BJ (cell line): ENCODE measurements at regions not wholly inside any gene's neighbourhood (a gene's known extent, or its start where the extent isn't known, plus 50 kb on each side); places are given as distances from the start of the nearest gene placed in this dataset.

Experiments
- CTCF ChIA-PET: fragments of 350-600 bp; formaldehyde crosslinking; extraction: SDS; loops from one replicate; lab custom pipeline; 2021; ENCODE audit warnings: antibody characterized with exemption, inconsistent platforms; lab: Yijun Ruan, JAX
- POLR2A ChIA-PET: fragments of 300-600 bp; sonication (Branson Sonifier 250); formaldehyde crosslinking; extraction: SDS; loops from one replicate; lab custom pipeline; 2021; ENCODE audit warnings: antibody characterized with exemption; lab: Charles Lee
- DNase-seq: peaks from one replicate; pipeline ENCODE4 v3.0.0-alpha.2; 2011; ENCODE audit warnings: low read depth
- H3K27me3 ChIP-seq: 2 replicates; pipeline ENCODE4 v1.6.0; 2011; ENCODE audit warnings: low read length; ENCODE audit not compliant: control insufficient read depth, insufficient read depth
- H3K36me3 ChIP-seq: 2 replicates; pipeline ENCODE4 v1.5.1; 2011; ENCODE audit warnings: low read length; ENCODE audit not compliant: control insufficient read depth, insufficient read depth
- H3K4me3 ChIP-seq: 2 replicates; pipeline ENCODE4 v1.5.1; 2011; ENCODE audit warnings: low read depth, mild to moderate bottlenecking, control low read depth, low read length
- TF ChIP-seq, protein P1 (sequence below): IDR thresholded peaks from 2 replicates; pipeline ENCODE4 v1.5.1; 2011; ENCODE audit warnings: low read depth, mild to moderate bottlenecking, control low read depth, inconsistent platforms, low read length, moderate library complexity; ENCODE audit not compliant: insufficient read depth

GRCh38 chr2:226660526-226660925 is 139.1 kb downstream of the IRS1 start:
- POLR2A ChIA-PET = no interaction called here
- CTCF ChIA-PET = interaction anchor here (1.2 kb wide), 1 partner anchor 142 kb away, joined by 4 read pairs; no protein-coding TSS in a partner anchor
- peak; percentile 59 for DNase-seq
- TF ChIP-seq, protein P1, sequence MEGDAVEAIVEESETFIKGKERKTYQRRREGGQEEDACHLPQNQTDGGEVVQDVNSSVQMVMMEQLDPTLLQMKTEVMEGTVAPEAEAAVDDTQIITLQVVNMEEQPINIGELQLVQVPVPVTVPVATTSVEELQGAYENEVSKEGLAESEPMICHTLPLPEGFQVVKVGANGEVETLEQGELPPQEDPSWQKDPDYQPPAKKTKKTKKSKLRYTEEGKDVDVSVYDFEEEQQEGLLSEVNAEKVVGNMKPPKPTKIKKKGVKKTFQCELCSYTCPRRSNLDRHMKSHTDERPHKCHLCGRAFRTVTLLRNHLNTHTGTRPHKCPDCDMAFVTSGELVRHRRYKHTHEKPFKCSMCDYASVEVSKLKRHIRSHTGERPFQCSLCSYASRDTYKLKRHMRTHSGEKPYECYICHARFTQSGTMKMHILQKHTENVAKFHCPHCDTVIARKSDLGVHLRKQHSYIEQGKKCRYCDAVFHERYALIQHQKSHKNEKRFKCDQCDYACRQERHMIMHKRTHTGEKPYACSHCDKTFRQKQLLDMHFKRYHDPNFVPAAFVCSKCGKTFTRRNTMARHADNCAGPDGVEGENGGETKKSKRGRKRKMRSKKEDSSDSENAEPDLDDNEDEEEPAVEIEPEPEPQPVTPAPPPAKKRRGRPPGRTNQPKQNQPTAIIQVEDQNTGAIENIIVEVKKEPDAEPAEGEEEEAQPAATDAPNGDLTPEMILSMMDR = no peak
- H3K4me3 ChIP-seq = no peak overlapping the region
- no peaks in the 10 kb centered on the region for H3K27me3 ChIP-seq
- no peaks in the 10 kb centered on the region for H3K36me3 ChIP-seq

GRCh38 chr2:226660124-226660523 is 139.5 kb downstream of the IRS1 start:
- Histone ChIP-seq H3K36me3 (no peaks in the 10 kb centered on the region), H3K4me3 (no peak overlapping the region), H3K27me3 (no peaks in the 10 kb centered on the region)
- no peak for DNase-seq
- TF ChIP-seq, protein P1 = no peak
- CTCF ChIA-PET = no interaction called here
- POLR2A ChIA-PET = no interaction called here

DNA sequence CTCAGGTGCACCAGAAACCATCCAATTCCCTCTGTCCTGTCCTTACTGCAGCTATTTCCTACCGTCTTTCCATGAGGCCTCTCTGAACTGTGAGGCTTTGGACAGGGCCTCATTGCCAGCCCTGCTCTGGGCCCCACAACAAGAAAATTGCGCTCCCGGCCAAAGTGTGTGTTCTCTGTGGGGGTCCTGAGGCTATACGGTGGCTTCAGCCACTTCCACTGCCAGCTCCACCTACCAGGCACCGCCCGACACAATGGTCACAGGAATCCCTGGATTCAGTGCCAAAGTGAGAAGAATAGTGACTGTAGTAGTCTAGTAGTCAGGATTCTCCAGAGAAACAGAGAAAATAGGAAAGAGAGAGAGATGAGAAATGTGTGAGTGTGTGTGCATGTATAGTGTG is 140.2 kb downstream of the IRS1 start:
- Histone ChIP-seq H3K4me3 (no peak overlapping the region), H3K36me3 (no peaks in the 10 kb centered on the region), H3K27me3 (no peaks in the 10 kb centered on the region)
- DNase-seq = no peak
- CTCF ChIA-PET = no interaction called here
- POLR2A ChIA-PET = no interaction called here
- TF ChIP-seq, protein P1 = no peak

GRCh38 chr2:226658555-226658954 is 141.1 kb downstream of the IRS1 start:
- no peak for DNase-seq
- Histone ChIP-seq H3K36me3 (no peaks in the 10 kb centered on the region), H3K4me3 (no peak overlapping the region), H3K27me3 (no peaks in the 10 kb centered on the region)
- ChIA-PET CTCF (interaction anchor here (1.3 kb wide), 1 partner anchor 292 kb away, joined by 3 read pairs; no protein-coding TSS in a partner anchor), POLR2A (no interaction called here)
- TF ChIP-seq, protein P1 = no peak

- Histone ChIP-seq H3K4me3 (no peak overlapping the region), H3K27me3 (no peaks in the 10 kb centered on the region), H3K36me3 (no peaks in the 10 kb centered on the region)
- DNase-seq = no peak
- ChIA-PET POLR2A (no interaction called here), CTCF (interaction anchor here (1.3 kb wide), 1 partner anchor 291 kb away, joined by 3 read pairs; no protein-coding TSS in a partner anchor)
- TF ChIP-seq, protein P1 = no peak
These were observed 142.1 kb downstream of the IRS1 start for GRCh38 chr2:226657340-226658053.
